ENCODE measurements at regions not wholly inside any gene's neighbourhood (a gene's known extent, or its start where the extent isn't known, plus 50 kb on each side); places are given as distances from the start of the nearest gene placed in this dataset.

DNA sequence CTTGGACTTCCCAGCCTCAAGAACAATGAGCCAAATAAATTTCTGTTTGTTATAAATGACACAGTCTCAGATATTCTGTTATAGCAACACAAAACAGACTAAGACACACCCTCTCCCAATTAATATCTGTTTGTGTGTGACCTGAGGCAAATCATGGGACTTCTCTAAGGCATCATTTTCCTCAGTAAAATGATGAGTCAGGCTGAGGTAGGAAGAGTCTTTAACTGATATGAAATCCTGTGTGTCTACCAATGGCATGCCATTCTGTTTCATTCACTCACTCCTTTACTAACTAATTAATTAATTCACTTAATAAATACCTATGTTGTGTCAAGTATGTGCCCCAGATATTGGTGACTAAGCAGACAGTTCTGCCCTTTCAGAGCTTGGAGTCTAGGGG, 258.4 kb upstream of the CRY1 start:
- DNase-seq: no peak

DNA sequence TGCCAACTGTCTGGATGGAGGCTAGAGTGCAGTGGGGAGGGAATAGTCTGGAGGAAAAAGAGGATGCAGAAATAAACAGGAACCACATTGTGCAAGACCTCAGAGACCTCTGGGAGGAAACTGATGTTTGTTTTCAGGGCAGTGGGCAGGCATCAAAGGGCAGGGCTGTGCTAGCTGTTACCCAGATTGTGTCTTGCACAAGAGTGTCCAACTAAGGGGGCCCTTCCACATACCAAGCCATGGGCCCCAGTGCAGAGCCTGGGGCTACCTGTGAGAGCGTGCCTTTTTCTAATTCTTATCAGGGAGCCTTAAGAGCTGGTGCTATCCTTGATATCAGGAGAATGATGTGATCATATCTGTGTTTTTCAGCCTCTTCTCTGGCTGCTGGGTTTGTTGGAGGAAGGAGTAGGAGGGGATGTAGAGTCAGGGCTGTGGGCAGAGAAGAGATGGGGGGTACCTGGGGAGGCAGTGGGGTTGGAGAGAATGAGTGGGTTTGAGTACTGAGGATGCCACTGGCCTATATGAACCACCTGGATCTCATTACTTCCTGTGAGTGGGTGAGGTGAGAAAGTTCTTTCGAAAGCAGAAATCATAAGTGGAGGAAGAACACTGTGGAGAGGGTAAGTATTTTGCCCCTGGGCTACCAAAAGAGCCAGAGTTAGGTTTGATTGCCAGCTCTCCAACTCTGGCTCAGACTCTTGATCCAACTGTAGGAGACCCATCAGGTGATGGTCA, 259.2 kb upstream of the CRY1 start:
- no peak for DNase-seq

GRCh38 chr12:107353312-107353711, 260.0 kb upstream of the CRY1 start:
- DNase-seq: no peak

DNA sequence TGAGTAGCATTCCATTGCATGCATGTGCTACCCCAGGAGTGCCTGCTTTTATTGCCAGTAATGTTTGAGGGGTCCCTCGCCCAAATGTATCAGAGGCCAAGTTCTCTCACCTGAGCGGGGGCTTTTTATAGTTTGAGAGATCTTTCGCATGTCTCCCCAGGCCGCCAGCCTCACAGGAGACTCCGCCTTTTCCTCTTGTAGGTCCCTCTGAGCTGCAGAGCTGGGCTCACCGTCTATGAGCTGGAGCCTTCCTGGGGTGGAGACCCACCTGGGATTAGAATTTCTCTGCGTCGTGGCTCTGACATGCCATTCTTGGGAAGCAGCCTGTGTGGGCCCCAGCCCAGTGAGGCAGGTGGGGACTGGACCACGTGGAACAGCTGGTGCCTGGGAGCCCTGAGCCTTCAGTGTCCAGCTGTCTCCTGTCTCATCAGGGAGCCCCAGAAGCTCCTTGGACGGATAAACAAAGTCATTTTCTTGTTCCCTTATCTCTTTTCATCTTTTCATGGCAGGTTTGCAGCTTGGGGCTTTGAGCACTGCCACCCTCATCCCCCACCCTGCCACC, 261.7 kb upstream of the CRY1 start:
- DNase-seq: no peak

GRCh38 chr12:107355612-107356011, 262.3 kb upstream of the CRY1 start:
- no peak for DNase-seq

- no peak for DNase-seq
These were observed 263.1 kb upstream of the CRY1 start for GRCh38 chr12:107356266-107356936.

DNA sequence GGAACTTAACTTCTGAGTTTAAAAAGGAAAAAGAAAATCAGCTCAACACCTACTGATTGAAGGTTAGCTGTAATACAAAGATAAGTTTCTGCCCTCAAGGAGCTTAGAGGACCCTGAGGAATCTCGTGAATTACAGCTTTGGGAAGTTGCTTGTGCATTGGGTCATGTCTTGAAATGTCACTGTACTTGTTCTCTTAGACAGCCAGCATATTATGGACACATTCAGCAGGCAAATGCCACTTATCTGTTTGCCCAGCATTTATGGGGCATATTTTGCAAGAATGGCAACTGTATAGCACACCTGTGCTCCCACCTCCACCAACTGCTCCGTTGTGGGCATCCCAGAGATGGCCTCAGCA, 263.6 kb upstream of the CRY1 start:
- no peak for DNase-seq

DNA sequence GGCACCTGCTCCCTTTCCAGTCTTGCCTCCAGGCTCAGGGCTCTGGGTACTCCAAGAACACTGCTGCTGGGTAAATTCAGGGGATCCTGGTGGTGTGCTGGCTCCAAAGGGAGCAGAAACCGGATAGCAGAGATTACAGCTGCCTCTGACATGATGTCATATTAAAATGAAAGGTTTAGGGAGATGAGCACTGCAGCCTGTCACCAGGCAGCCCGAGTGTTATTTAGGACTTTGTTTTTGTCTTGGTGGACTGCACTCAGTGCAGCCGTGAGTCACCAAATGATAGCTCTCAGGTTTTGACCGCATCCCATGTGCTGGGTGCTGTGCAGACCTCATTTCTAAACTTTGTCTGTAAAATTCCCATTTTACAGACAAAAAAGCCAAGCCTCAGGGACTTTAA, 266.0 kb upstream of the CRY1 start:
- DNase-seq: no peak

DNA sequence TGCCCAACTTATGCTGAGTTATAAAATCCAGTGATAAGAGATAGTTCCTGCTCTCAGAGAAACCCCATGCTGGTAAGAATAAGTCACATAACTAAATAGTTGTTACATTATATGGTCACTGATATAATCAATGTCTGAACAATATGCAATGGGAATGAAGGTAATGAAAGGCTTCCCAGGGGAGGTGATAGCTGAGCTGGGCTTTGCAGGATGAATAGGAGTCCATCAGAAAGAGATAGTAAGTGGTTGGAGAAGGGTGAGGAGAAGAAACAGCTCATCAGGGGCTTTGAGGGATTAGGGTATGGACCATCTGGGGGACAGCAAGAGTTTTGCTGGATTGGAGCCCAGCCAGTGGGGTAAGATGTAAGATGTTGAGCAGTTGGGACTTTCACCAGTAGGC, 266.7 kb upstream of the CRY1 start:
- no peak for DNase-seq

DNA sequence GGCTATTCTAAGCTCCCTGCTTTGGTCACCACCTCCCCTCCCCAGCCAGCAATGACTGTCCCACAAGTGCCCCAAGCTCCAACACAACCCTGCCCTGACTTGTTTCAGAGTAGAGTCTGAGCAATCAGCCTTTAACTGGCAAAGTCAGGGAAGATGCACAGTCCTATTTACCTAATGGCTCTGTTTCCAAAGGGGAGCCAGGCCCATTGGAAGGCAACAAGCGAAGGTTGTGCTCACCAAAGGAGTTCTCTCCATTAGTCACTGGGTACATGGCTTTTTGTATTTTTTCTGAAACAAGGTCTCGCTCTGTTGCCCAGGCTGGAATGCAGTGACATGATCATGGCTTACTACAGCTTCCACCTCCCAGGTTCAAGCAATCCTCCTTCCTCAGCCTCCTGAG, 267.1 kb upstream of the CRY1 start:
- no peak for DNase-seq

GRCh38 chr12:107361970-107362369, 268.6 kb upstream of the CRY1 start:
- DNase-seq: no peak

- DNase-seq: no peak
These were observed 269.6 kb upstream of the CRY1 start for GRCh38 chr12:107362960-107363359.

GRCh38 chr12:107364875-107365518, 271.6 kb upstream of the CRY1 start:
- DNase-seq: no peak

GRCh38 chr12:107365703-107366102, 272.4 kb upstream of the CRY1 start:
- no peak for DNase-seq

- DNase-seq: no peak
These were observed 273.0 kb upstream of the CRY1 start for GRCh38 chr12:107366322-107366721.

- DNase-seq: no peak
These were observed 275.2 kb upstream of the CRY1 start for GRCh38 chr12:107368586-107368985.

- DNase-seq: no peak
These were observed 275.7 kb upstream of the CRY1 start for GRCh38 chr12:107369006-107369405.

- peak; percentile 13 to 52 for DNase-seq
These were observed 276.3 kb upstream of the CRY1 start for GRCh38 chr12:107369679-107370078.

DNA sequence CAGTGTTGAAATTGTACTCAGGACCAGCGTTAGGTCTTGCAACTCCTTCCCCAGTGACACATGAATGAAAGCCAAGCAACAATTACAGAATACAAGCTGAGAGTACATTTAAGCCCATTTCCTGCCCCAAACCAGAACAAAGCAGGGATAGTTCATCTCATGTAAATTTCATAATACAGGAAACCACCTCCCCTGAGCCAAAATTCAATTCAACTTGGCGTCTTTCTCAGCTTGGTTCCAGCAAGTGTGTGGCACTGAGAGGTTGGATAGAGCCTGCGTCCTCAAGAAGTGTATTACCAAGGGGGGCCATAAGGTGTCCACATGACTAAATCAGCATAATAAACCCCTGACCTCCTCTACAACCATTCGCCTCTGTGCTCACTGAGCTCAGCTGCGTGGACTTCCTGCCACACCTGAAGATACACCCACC, 278.9 kb upstream of the CRY1 start:
- peak; percentile 28 to 65 for DNase-seq

- DNase-seq: peak in 1 of 2 donors; percentile 17
These were observed 280.0 kb upstream of the CRY1 start for GRCh38 chr12:107373238-107373809.

GRCh38 chr12:107374161-107374840, 281.0 kb upstream of the CRY1 start:
- no peak for DNase-seq

GRCh38 chr12:107375231-107375630, 281.9 kb upstream of the CRY1 start:
- no peak for DNase-seq
